A549 (cell line): ENCODE measurements at regions not wholly inside any gene's neighbourhood (a gene's known extent, or its start where the extent isn't known, plus 50 kb on each side); places are given as distances from the start of the nearest gene placed in this dataset.
A peak's percentile ranks its signal among the peaks of the same experiment; 100 is the strongest.
"Not testable (repeated sequence)": the region's sequence is repeated elsewhere in the genome, so short reads cannot be mapped to it uniquely, and the experiment has no call there.

Experiments
- ATAC-seq, 2 experiments: fragments of 200-7000 bp in 1 of 2; fragments of >200 bp in 1 of 2; cut with Nextera tagmentation in 1 of 2; cut with Tn5 transposase in 1 of 2; 3 replicates each; pipeline versions ENCODE4 v1.8.0 to v1.9.1; 2018 to 2020; ENCODE audit warnings: mild to moderate bottlenecking in 1 of 2, moderate library complexity in 1 of 2
- CTCF ChIA-PET: fragments of 300-600 bp; sonication (Branson Sonifier 250); formaldehyde crosslinking; extraction: SDS; loops from one replicate; lab custom pipeline; 2021; ENCODE audit warnings: antibody characterized with exemption, inconsistent platforms; lab: Yijun Ruan, JAX
- POLR2A ChIA-PET: fragments of 350-600 bp; formaldehyde crosslinking; extraction: SDS; loops from one replicate; lab custom pipeline; 2021; ENCODE audit warnings: antibody characterized with exemption, inconsistent platforms; lab: Yijun Ruan, JAX
- DNase-seq, 2 experiments: peaks; one replicate each; pipeline versions ENCODE4 v3.0.0 to v3.0.0-alpha.2; 2011 to 2016; ENCODE audit warnings: low read depth in 1 of 2, low spot score in 1 of 2
- FAIRE-seq: peaks from 2 replicates; lab custom pipeline; 2011; peaks lifted over from hg19 to GRCh38; lab: Jason Lieb, UNC
- H3K27ac ChIP-seq, 2 experiments: fragments of >200 bp; sonication (Bioruptor Twin); formaldehyde crosslinking; 3 replicates each; pipeline ENCODE4 v1.5.1; 2016 to 2017
- H3K4me1 ChIP-seq: fragments of >200 bp; sonication (Bioruptor Twin); formaldehyde crosslinking; 3 replicates; pipeline ENCODE4 v1.6.1; 2016
- H3K4me2 ChIP-seq: fragments of >200 bp; sonication (Bioruptor Twin); formaldehyde crosslinking; 3 replicates; pipeline ENCODE4 v1.6.1; 2016
- H3K4me3 ChIP-seq: fragments of >200 bp; sonication (Bioruptor Twin); formaldehyde crosslinking; 3 replicates; pipeline ENCODE4 v1.5.1; 2016
- H3K9me3 ChIP-seq: fragments of >200 bp; sonication (Bioruptor Twin); formaldehyde crosslinking; 3 replicates; pipeline ENCODE4 v1.6.1; 2016
- CEBPB ChIP-seq, 2 experiments: fragments of >200 bp in 1 of 2; sonication (Bioruptor Twin) in 1 of 2; formaldehyde crosslinking in 1 of 2; IDR thresholded peaks; 2 replicates each; pipeline ENCODE4 v1.6.1; 2012 to 2016
- CTCF ChIP-seq: fragments of >200 bp; sonication (Bioruptor Twin); formaldehyde crosslinking; IDR thresholded peaks from 3 replicates; pipeline ENCODE4 v1.5.1; 2016
- E2F6 ChIP-seq: IDR thresholded peaks from 2 replicates; pipeline ENCODE4 v1.6.1; 2012; ENCODE audit warnings: low read depth, borderline replicate concordance
- EP300 ChIP-seq, 2 experiments: fragments of >200 bp; sonication (Bioruptor Twin); formaldehyde crosslinking; IDR thresholded peaks; 2 replicates in 1 of 2; 3 replicates in 1 of 2; pipeline ENCODE4 v1.6.1; 2016 to 2017
- FOSB ChIP-seq: fragments of 250-450 bp; sonication (Bioruptor Pico); IDR thresholded peaks from 2 replicates; pipeline ENCODE4 v1.5.0; 2020; ENCODE audit warnings: mild to moderate bottlenecking, moderate library complexity
- FOSL2 ChIP-seq, 2 experiments: fragments of 450-650 bp in 1 of 2; fragments of >200 bp in 1 of 2; sonication (Bioruptor Twin) in 1 of 2; formaldehyde crosslinking; IDR thresholded peaks; 2 replicates each; pipeline versions ENCODE4 v1.5.0 to v1.6.1; 2016 to 2020; ENCODE audit warnings: mild to moderate bottlenecking in 1 of 2, moderate library complexity in 1 of 2
- GATA3 ChIP-seq: IDR thresholded peaks from 2 replicates; pipeline ENCODE4 v1.6.1; 2012; ENCODE audit warnings: borderline replicate concordance
- HDAC2 ChIP-seq: fragments of 200-600 bp; sonication (generic); IDR thresholded peaks from 2 replicates; pipeline ENCODE4 v1.6.1; 2016
- HES2 ChIP-seq: fragments of >200 bp; sonication (Bioruptor Twin); formaldehyde crosslinking; IDR thresholded peaks from 2 replicates; pipeline ENCODE4 v1.6.1; 2016
- HOXB5 ChIP-seq: fragments of 250-450 bp; sonication (Bioruptor Pico); IDR thresholded peaks from 2 replicates; pipeline ENCODE4 v1.5.0; 2020; ENCODE audit warnings: mild to moderate bottlenecking, moderate library complexity
- JUN ChIP-seq, 2 experiments: fragments of >200 bp; sonication (Bioruptor Twin); formaldehyde crosslinking; IDR thresholded peaks; 2 replicates in 1 of 2; 3 replicates in 1 of 2; pipeline ENCODE4 v1.6.1; 2016 to 2017
- JUNB ChIP-seq: fragments of >200 bp; sonication (Bioruptor Twin); formaldehyde crosslinking; IDR thresholded peaks from 2 replicates; pipeline ENCODE4 v1.6.1; 2016
- MAX ChIP-seq: IDR thresholded peaks from 2 replicates; pipeline ENCODE4 v1.6.1; 2012
- MYC ChIP-seq: IDR thresholded peaks from 2 replicates; pipeline ENCODE4 v1.6.1; 2012; ENCODE audit warnings: mild to moderate bottlenecking, inconsistent platforms, low read length, improper control_type of control experiment, borderline replicate concordance
- RAD21 ChIP-seq, 2 experiments: fragments of >200 bp in 1 of 2; sonication (Bioruptor Twin) in 1 of 2; formaldehyde crosslinking in 1 of 2; IDR thresholded peaks in 1 of 2; conservative IDR thresholded peaks in 1 of 2; 2 replicates in 1 of 2; 3 replicates in 1 of 2; pipeline ENCODE4 v1.6.1; 2012 to 2018; ENCODE audit warnings: inconsistent platforms in 1 of 2
- RFX5 ChIP-seq: fragments of 450-650 bp; IDR thresholded peaks from 2 replicates; pipeline ENCODE4 v1.7.1; 2014; ENCODE audit warnings: antibody characterized with exemption, mild to moderate bottlenecking, moderate library complexity
- TP53 ChIP-seq: fragments of 250-450 bp; sonication (Bioruptor Pico); IDR thresholded peaks from 2 replicates; pipeline ENCODE4 v1.5.0; 2021; ENCODE audit warnings: mild to moderate bottlenecking, moderate library complexity
- USF2 ChIP-seq: fragments of 450-650 bp; IDR thresholded peaks from 2 replicates; pipeline ENCODE4 v1.6.1; 2014; ENCODE audit warnings: antibody characterized with exemption
- ZNF302 ChIP-seq: fragments of 250-450 bp; sonication (Bioruptor Pico); IDR thresholded peaks from 2 replicates; pipeline ENCODE4 v1.9.0; 2021; ENCODE audit warnings: inconsistent platforms, mild to moderate bottlenecking, moderate library complexity
- WGBS: methylation state at CpG from one replicate; pipeline ENCODE4 v1.1.6; 2017; ENCODE audit errors: missing lambda C conversion rate; 5-methylcytosine and 5-hydroxymethylcytosine counted together

GRCh38 chr6:1477432-1478090 is 88.2 kb downstream of the FOXF2 start:
- DNase-seq (peak; percentile 18 to 59), FAIRE-seq (no peak), ATAC-seq (peak; percentile 46 to 54; a peak in 3 of 6 replicates)
- peak; percentile 15 to 72; a peak in 2 of 4 replicates for TF ChIP-seq CEBPB (IDR thresholded peaks at IDR 0.05)
- TF ChIP-seq JUN (IDR thresholded peaks at IDR 0.05): peak in 1 of 2 experiments; percentile 45; a peak in 1 of 5 replicates
- TF ChIP-seq HES2: peak; percentile 22; the same call in 1 of the 2 replicates
- TF ChIP-seq TP53: no peak
- peak; percentile 54 for TF ChIP-seq JUNB
- no peak for TF ChIP-seq USF2
- peak; percentile 72 for TF ChIP-seq GATA3
- no peak for TF ChIP-seq FOSL2 (IDR thresholded peaks at IDR 0.05)
- peak; percentile 34 for TF ChIP-seq FOSL2 (CRISPR knock-in tag; IDR thresholded peaks at IDR 0.05)
- TF ChIP-seq EP300 (IDR thresholded peaks at IDR 0.05): peak in 1 of 2 experiments; percentile 79; a peak in 3 of 5 replicates
- TF ChIP-seq MYC: no peak
- peak; percentile 38 for TF ChIP-seq CTCF
- TF ChIP-seq FOSB (CRISPR knock-in tag): no peak
- no peak for TF ChIP-seq RFX5
- peak; percentile 45; the same call in 1 of the 2 replicates for TF ChIP-seq MAX
- peak; percentile 41 to 50; a peak in 4 of 5 replicates for TF ChIP-seq RAD21 (conservative IDR thresholded peaks at IDR 0.05 in 1 of 2, IDR thresholded peaks at IDR 0.05 in 1 of 2)
- WGBS: 10% methylated on average over 11 of the region's 11 CpGs
- ChIA-PET CTCF (interaction anchor here (0.6 to 1.8 kb wide), 6 partner anchors 8 to 166 kb away, joined by 3 to 9 read pairs (median 3); partner anchors contain the start of gene FOXQ1), POLR2A (interaction anchor here (0.7 to 0.9 kb wide), 2 partner anchors 8 to 88 kb away, joined by 5 read pairs; partner anchors contain the start of gene FOXF2)
- H3K4me2 ChIP-seq: peak overlapping the region; percentile 70
- H3K27ac ChIP-seq: peak overlapping the region; percentile 68 to 79
- H3K4me3 ChIP-seq: no peak overlapping the region
- peaks cover 53% of the 10 kb centered on the region for H3K4me1 ChIP-seq
- no peaks in the 10 kb centered on the region for H3K9me3 ChIP-seq

GRCh38 chr6:1478163-1478826 is 88.9 kb downstream of the FOXF2 start:
- peak overlapping the region; percentile 25; the same call in 1 of the 3 replicates for H3K4me2 ChIP-seq
- peaks cover 57% of the 10 kb centered on the region for H3K4me1 ChIP-seq
- 98% methylated on average over 3 of the region's 4 CpGs for WGBS
- peak overlapping the region; percentile 62 to 85; a peak in 5 of 6 replicates for H3K27ac ChIP-seq
- H3K4me3 ChIP-seq, DNase-seq, FAIRE-seq, POLR2A ChIA-PET, H3K9me3 ChIP-seq, CTCF ChIA-PET, ATAC-seq: not testable (repeated sequence)

GRCh38 chr6:1479095-1479494 is 89.7 kb downstream of the FOXF2 start:
- WGBS: 65% methylated on average over 2 of the region's 2 CpGs
- peak overlapping the region; percentile 62 to 85; a peak in 5 of 6 replicates for H3K27ac ChIP-seq
- CTCF ChIA-PET: interaction anchor here (1.7 to 3.0 kb wide), 2 partner anchors 42 to 75 kb away, joined by 4 to 8 read pairs; no protein-coding TSS in a partner anchor
- no peak for TF ChIP-seq HOXB5 (CRISPR knock-in tag)
- TF ChIP-seq HDAC2: no peak
- 0 out of 4 replicates have a peak, but pooled peaks of 1 of the 2 experiments have one; percentile 26 for TF ChIP-seq CEBPB (IDR thresholded peaks at IDR 0.05)
- peak in 1 of 2 experiments; percentile 56; a peak in 1 of 5 replicates for TF ChIP-seq EP300 (IDR thresholded peaks at IDR 0.05)
- TF ChIP-seq E2F6: no peak
- TF ChIP-seq ZNF302 (CRISPR knock-in tag): no peak
- TF ChIP-seq, all 56 proteins: peak for 2
- Histone ChIP-seq H3K9me3 (no peaks in the 10 kb centered on the region), H3K4me1 (peaks cover 57% of the 10 kb centered on the region), H3K4me2 (peak overlapping the region; percentile 25; the same call in 2 of the 3 replicates), H3K4me3 (no peak overlapping the region)
- DNase-seq (no peak), ATAC-seq (no peak), FAIRE-seq (no peak)
- POLR2A ChIA-PET: no interaction called here
